Astrocyte (in vitro differentiated cells and primary cell): ENCODE measurements at regions not wholly inside any gene's neighbourhood (a gene's known extent, or its start where the extent isn't known, plus 50 kb on each side); places are given as distances from the start of the nearest gene placed in this dataset.

Source experiments
- EZH2 ChIP-seq: IDR thresholded peaks from 2 replicates; pipeline ENCODE4 v1.6.1; 2012; ENCODE audit warnings: mild to moderate bottlenecking, low read length, inconsistent platforms; ENCODE audit not compliant: insufficient read depth
- TF ChIP-seq, protein P1 (sequence below): IDR thresholded peaks from 2 replicates; pipeline ENCODE4 v1.5.1; 2011; ENCODE audit warnings: low read depth, mild to moderate bottlenecking, inconsistent platforms, low read length, moderate library complexity; ENCODE audit not compliant: insufficient read depth

DNA sequence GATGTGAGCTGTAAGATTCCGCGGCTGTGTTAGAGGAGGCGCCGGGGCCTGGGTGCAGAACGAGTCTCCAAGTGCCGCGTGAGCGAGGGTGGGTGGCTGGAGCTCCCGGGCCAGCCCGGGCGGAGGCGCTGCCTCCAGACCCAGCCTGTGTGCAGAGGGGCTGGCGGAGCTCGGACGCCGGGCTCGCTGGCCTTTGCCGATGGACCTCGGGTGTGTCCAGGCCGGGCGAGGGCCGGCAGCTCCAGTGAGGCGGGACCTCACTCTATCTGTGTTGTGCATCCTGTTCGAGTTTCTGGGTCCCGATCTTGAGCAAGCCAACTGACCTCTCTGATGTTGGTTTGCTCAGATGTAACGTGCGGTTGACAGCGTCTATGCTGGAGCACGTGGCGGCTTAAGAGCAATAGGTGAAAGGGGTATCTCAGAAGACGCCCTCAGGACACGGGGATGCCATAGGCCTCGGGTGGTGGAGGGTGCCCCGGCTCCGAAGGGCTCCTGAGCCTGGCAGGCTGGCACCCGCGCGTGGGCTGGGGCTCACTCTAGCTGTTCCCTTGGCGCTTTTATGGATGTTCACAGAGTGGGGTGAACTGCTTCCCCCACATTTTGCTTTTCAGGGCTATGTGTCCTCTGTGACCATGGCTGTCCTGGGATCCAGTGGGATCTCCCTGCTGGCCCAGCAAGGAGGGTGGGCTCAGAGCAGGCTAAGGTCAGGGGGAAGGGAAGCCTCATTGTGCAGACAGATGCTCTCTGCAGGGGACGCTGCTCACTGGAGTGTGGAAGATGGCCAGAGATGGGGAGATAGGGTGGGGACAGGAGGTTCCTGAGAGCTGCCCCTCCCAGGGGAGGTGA lies 69.8 kb downstream of the MRPL36 start:
- TF ChIP-seq, protein P1, sequence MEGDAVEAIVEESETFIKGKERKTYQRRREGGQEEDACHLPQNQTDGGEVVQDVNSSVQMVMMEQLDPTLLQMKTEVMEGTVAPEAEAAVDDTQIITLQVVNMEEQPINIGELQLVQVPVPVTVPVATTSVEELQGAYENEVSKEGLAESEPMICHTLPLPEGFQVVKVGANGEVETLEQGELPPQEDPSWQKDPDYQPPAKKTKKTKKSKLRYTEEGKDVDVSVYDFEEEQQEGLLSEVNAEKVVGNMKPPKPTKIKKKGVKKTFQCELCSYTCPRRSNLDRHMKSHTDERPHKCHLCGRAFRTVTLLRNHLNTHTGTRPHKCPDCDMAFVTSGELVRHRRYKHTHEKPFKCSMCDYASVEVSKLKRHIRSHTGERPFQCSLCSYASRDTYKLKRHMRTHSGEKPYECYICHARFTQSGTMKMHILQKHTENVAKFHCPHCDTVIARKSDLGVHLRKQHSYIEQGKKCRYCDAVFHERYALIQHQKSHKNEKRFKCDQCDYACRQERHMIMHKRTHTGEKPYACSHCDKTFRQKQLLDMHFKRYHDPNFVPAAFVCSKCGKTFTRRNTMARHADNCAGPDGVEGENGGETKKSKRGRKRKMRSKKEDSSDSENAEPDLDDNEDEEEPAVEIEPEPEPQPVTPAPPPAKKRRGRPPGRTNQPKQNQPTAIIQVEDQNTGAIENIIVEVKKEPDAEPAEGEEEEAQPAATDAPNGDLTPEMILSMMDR: no peak
- TF ChIP-seq EZH2: no peak
